PC-3 (cell line): ENCODE measurements at regions not wholly inside any gene's neighbourhood (a gene's known extent, or its start where the extent isn't known, plus 50 kb on each side); places are given as distances from the start of the nearest gene placed in this dataset.

Experiments used
- ATAC-seq: fragments of 200-7000 bp; cut with Tn5 transposase; 2 replicates; pipeline ENCODE4 v1.9.1; 2020; ENCODE audit warnings: mild to moderate bottlenecking, moderate library complexity
- BruUV-seq: library from RNA; stranded (reverse); fragments of 400-500 nt; replicated peaks from 2 replicates; lab custom pipeline; 2021; lab: Mats Ljungman, UMichigan
- CTCF ChIA-PET: fragments of 300-600 bp; sonication (Branson Sonifier 250); formaldehyde crosslinking; loops from one replicate; lab custom pipeline; 2022; ENCODE audit warnings: antibody characterized with exemption; lab: Charles Lee
- POLR2A ChIA-PET: fragments of 300-600 bp; sonication (Branson Sonifier 250); formaldehyde crosslinking; loops from one replicate; lab custom pipeline; 2022; ENCODE audit warnings: antibody characterized with exemption; ENCODE audit not compliant: unreplicated experiment; lab: Charles Lee
- DNase-seq: peaks from one replicate; pipeline ENCODE4 v3.0.0-alpha.2; 2015
- H2AFZ ChIP-seq: fragments of 300-600 bp; sonication (generic); 2 replicates; pipeline ENCODE4 v1.6.0; 2016; ENCODE audit warnings: antibody characterized with exemption, low read length
- H3F3A ChIP-seq: fragments of 300-600 bp; sonication (generic); one replicate; pipeline ENCODE4 v1.6.0; 2017; ENCODE audit warnings: antibody characterized with exemption, low read length, control low read depth, mild to moderate bottlenecking; ENCODE audit not compliant: unreplicated experiment
- H3K27ac ChIP-seq: fragments of 300-600 bp; sonication (generic); 2 replicates; pipeline ENCODE4 v1.5.1; 2016; ENCODE audit warnings: mild to moderate bottlenecking, low read length
- H3K27me3 ChIP-seq: fragments of 300-600 bp; sonication (generic); 2 replicates; pipeline ENCODE4 v1.6.1; 2016; ENCODE audit warnings: low read length, mixed read lengths
- H3K36me3 ChIP-seq: fragments of 300-600 bp; sonication (generic); 2 replicates; pipeline ENCODE4 v1.6.1; 2016; ENCODE audit warnings: low read depth, mixed run types, low read length, mixed read lengths
- H3K4me1 ChIP-seq: fragments of 300-600 bp; sonication (generic); 2 replicates; pipeline ENCODE4 v1.5.1; 2016; ENCODE audit warnings: low read length; ENCODE audit not compliant: insufficient read depth
- H3K4me2 ChIP-seq: fragments of 300-600 bp; sonication (generic); 2 replicates; pipeline ENCODE4 v1.6.0; 2016; ENCODE audit warnings: low read length
- H3K4me3 ChIP-seq: fragments of 300-600 bp; sonication (generic); 2 replicates; pipeline ENCODE4 v1.5.1; 2016; ENCODE audit warnings: mild to moderate bottlenecking, low read length, mixed read lengths
- H3K79me2 ChIP-seq: fragments of 300-600 bp; sonication (generic); 2 replicates; pipeline ENCODE4 v1.6.1; 2017; ENCODE audit warnings: low read length, mixed read lengths
- H3K9ac ChIP-seq: fragments of 300-600 bp; sonication (generic); 2 replicates; pipeline ENCODE4 v1.6.0; 2016; ENCODE audit warnings: mild to moderate bottlenecking, low read length
- H3K9me2 ChIP-seq: fragments of 300-600 bp; sonication (generic); replicated peaks from 2 replicates; pipeline ENCODE4 v1.6.1; 2016; ENCODE audit warnings: mixed run types, low read length, mixed read lengths
- H3K9me3 ChIP-seq: fragments of 300-600 bp; sonication (generic); 2 replicates; pipeline ENCODE4 v1.6.1; 2016; ENCODE audit warnings: low read length, mixed read lengths
- H4K20me1 ChIP-seq: fragments of 300-600 bp; sonication (generic); 2 replicates; pipeline ENCODE4 v1.6.1; 2016; ENCODE audit warnings: low read length, mixed read lengths
- EZH2 ChIP-seq: fragments of 300-600 bp; sonication (generic); IDR thresholded peaks from one replicate; pipeline ENCODE4 v1.6.1; 2017; ENCODE audit warnings: antibody characterized with exemption, mild to moderate bottlenecking, low read length; ENCODE audit not compliant: unreplicated experiment
- EZH2phosphoT487 ChIP-seq: fragments of 300-600 bp; sonication (generic); IDR thresholded peaks from 2 replicates; pipeline ENCODE4 v1.6.1; 2018; ENCODE audit warnings: mild to moderate bottlenecking, antibody characterized with exemption, low read length, borderline replicate concordance
- intact Hi-C: fragments of 100-400 bp; cut with micrococcal nuclease; formaldehyde crosslinking; loops from 2 replicates; pipeline ENCODE4 v1.9.0; 2023
- TF ChIP-seq, protein P1 (sequence below): fragments of 300-600 bp; sonication (generic); conservative IDR thresholded peaks from 2 replicates; pipeline ENCODE4 v1.5.1; 2017; ENCODE audit warnings: antibody characterized with exemption, low read depth, mild to moderate bottlenecking, low read length

DNA sequence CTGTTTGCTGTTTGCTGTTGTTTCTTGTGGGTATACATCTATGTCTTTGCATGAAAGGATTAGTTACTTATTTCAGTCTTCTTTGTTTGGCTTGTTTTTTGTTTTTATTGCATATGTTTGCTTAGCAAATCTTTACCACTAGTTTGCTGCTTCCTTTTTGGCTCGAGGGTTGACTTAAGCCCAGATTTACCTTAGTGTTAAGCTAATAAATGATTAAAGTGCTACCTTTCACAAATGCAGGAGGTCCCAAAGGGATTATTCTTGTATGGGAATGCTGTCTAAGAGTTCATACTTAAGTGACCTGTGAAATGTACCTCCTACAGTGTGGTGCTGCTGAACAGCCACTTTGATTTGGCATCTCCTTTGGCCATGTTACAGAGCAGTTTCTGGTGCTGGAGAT is 273.5 kb upstream of the NPY start:
- BruUV-seq: no TSS peak
- intact Hi-C loops: no loop called here
- ATAC-seq (no peak), DNase-seq (no peak)
- Histone ChIP-seq H3K27me3 (no peaks in the 10 kb centered on the region), H2AFZ (no peak overlapping the region), H3K36me3 (no peaks in the 10 kb centered on the region), H3K9me3 (no peaks in the 10 kb centered on the region), H3K4me1 (no peaks in the 10 kb centered on the region), H3K9ac (no peak overlapping the region), H3K79me2 (no peaks in the 10 kb centered on the region), H4K20me1 (no peaks in the 10 kb centered on the region), H3K4me3 (no peak overlapping the region), H3K27ac (no peak overlapping the region), H3F3A (no peaks in the 10 kb centered on the region), H3K9me2 (no peaks in the 10 kb centered on the region), H3K4me2 (no peak overlapping the region)
- POLR2A ChIA-PET: no interaction called here
- TF ChIP-seq EZH2phosphoT487 (no peak), EZH2 (no peak)
- TF ChIP-seq, protein P1, sequence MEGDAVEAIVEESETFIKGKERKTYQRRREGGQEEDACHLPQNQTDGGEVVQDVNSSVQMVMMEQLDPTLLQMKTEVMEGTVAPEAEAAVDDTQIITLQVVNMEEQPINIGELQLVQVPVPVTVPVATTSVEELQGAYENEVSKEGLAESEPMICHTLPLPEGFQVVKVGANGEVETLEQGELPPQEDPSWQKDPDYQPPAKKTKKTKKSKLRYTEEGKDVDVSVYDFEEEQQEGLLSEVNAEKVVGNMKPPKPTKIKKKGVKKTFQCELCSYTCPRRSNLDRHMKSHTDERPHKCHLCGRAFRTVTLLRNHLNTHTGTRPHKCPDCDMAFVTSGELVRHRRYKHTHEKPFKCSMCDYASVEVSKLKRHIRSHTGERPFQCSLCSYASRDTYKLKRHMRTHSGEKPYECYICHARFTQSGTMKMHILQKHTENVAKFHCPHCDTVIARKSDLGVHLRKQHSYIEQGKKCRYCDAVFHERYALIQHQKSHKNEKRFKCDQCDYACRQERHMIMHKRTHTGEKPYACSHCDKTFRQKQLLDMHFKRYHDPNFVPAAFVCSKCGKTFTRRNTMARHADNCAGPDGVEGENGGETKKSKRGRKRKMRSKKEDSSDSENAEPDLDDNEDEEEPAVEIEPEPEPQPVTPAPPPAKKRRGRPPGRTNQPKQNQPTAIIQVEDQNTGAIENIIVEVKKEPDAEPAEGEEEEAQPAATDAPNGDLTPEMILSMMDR: no peak
- CTCF ChIA-PET: no interaction called here

DNA sequence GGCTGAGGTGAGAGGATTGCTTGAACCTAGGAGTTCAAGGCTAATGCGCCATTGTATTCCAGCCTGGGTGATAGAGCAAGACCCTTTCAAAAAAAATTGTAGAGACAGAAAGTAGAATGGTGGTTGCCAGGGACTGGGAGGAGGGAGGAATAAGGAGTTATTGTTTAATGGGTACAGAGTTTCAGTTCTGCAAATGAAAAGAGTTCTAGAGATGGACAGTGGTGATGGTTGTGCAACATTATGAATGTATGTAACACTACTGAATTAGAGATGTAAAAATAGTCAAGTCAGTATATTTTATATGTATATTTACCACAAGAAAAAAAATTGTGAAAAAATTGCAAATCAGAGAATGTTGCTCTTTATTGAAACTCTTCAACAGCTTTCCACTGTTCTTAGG is 266.5 kb upstream of the NPY start:
- no peak for DNase-seq
- H3K27ac ChIP-seq: no peak overlapping the region
- H3K4me3 ChIP-seq: no peak overlapping the region
- POLR2A ChIA-PET: no interaction called here
- no peaks in the 10 kb centered on the region for H4K20me1 ChIP-seq
- H3F3A ChIP-seq: no peaks in the 10 kb centered on the region
- TF ChIP-seq EZH2 (no peak), EZH2phosphoT487 (no peak)
- TF ChIP-seq, protein P1: no peak
- H3K79me2 ChIP-seq: no peaks in the 10 kb centered on the region
- no peaks in the 10 kb centered on the region for H3K9me3 ChIP-seq
- no peak for ATAC-seq
- intact Hi-C loops: no loop called here
- H2AFZ ChIP-seq: no peak overlapping the region
- no peak overlapping the region for H3K4me2 ChIP-seq
- CTCF ChIA-PET: interaction anchor here (0.6 kb wide), 1 partner anchor 13 kb away, joined by 9 read pairs; no protein-coding TSS in a partner anchor
- no peaks in the 10 kb centered on the region for H3K9me2 ChIP-seq
- BruUV-seq: no TSS peak
- no peak overlapping the region for H3K9ac ChIP-seq
- no peaks in the 10 kb centered on the region for H3K36me3 ChIP-seq
- H3K4me1 ChIP-seq: no peaks in the 10 kb centered on the region
- no peaks in the 10 kb centered on the region for H3K27me3 ChIP-seq

DNA sequence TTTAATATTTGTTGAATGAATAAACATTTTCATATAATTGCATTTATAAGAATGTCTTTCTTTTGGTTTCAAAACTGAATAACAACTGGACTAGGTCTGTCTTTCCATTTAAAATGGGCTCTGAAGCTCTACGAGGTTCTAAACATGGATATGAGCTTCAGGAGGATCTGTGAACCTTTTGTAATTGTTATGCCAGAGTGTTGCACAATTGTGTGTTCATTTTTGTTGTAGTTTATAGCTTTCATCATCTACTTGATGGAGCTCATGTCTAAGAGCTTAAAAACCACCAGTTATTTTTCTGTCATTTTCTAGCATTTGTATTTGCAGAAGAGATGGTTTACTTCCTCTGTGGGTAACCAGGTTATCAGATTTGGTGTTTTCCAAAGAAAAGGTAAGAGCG is 265.7 kb upstream of the NPY start:
- no peak overlapping the region for H3K4me2 ChIP-seq
- BruUV-seq: no TSS peak
- H4K20me1 ChIP-seq: no peaks in the 10 kb centered on the region
- no peaks in the 10 kb centered on the region for H3K79me2 ChIP-seq
- no peaks in the 10 kb centered on the region for H3F3A ChIP-seq
- H3K4me3 ChIP-seq: no peak overlapping the region
- H3K9me3 ChIP-seq: no peaks in the 10 kb centered on the region
- POLR2A ChIA-PET: no interaction called here
- no peak overlapping the region for H3K27ac ChIP-seq
- CTCF ChIA-PET: interaction anchor here (0.6 kb wide), 2 partner anchors 198 to 1162 kb away, joined by 3 to 4 read pairs; no protein-coding TSS in a partner anchor
- H3K36me3 ChIP-seq: no peaks in the 10 kb centered on the region
- H3K27me3 ChIP-seq: no peaks in the 10 kb centered on the region
- H3K9ac ChIP-seq: no peak overlapping the region
- H3K9me2 ChIP-seq: no peaks in the 10 kb centered on the region
- H2AFZ ChIP-seq: no peak overlapping the region
- ATAC-seq (no peak), DNase-seq (no peak)
- H3K4me1 ChIP-seq: no peaks in the 10 kb centered on the region
- intact Hi-C loops: no loop called here
- TF ChIP-seq, protein P1: no peak
- TF ChIP-seq EZH2phosphoT487: no peak
- no peak for TF ChIP-seq EZH2
